ENCODE measurements at regions not wholly inside any gene's neighbourhood (a gene's known extent, or its start where the extent isn't known, plus 50 kb on each side); places are given as distances from the start of the nearest gene placed in this dataset.
"Not testable (repeated sequence)": the region's sequence is repeated elsewhere in the genome, so short reads cannot be mapped to it uniquely, and the experiment has no call there.

- ATAC-seq (ENCODE audit: low FRiP score): no peak
- TF ChIP-seq CTCF (IDR thresholded peaks at IDR 0.05): no peak
Observed at GRCh38 chr5:9761706-9762105, 131.6 kb upstream of the TAS2R1 start.

DNA sequence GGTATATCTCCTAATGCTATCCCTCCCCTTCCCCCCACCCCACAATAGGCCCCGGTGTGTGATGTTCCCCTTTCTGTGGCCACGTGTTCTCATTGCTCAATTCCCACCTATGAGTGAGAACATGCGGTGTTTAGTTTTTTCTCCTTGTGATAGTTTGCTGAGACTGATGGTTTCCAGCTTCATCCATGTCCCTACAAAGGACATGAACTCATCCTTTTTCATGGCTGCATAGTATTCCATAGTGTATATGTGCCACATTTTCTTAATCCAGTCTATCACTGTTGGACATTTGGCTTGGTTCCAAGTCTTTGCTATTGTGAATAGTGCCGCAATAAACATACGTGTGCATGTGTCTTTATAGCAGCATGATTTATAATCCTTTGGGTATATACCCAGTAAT lies 122.5 kb upstream of the TAS2R1 start:
- not testable (repeated sequence) for ATAC-seq (ENCODE audit: low FRiP score); DNase-seq (ENCODE audit: low spot score)

More at GRCh38 chr5:9761706-9762105, 131.6 kb upstream of the TAS2R1 start:
- DNase-seq (ENCODE audit: low spot score): no peak

GRCh38 chr5:9743507-9743906 lies 113.4 kb upstream of the TAS2R1 start:
- ATAC-seq (ENCODE audit: low FRiP score) (no peak), DNase-seq (ENCODE audit: low spot score) (no peak)
- TF ChIP-seq CTCF (IDR thresholded peaks at IDR 0.05): no peak

- DNase-seq (ENCODE audit: low spot score) (no peak), ATAC-seq (ENCODE audit: low FRiP score) (no peak)
- TF ChIP-seq CTCF (IDR thresholded peaks at IDR 0.05): no peak
Observed at GRCh38 chr5:9742848-9743247, 112.7 kb upstream of the TAS2R1 start.

DNA sequence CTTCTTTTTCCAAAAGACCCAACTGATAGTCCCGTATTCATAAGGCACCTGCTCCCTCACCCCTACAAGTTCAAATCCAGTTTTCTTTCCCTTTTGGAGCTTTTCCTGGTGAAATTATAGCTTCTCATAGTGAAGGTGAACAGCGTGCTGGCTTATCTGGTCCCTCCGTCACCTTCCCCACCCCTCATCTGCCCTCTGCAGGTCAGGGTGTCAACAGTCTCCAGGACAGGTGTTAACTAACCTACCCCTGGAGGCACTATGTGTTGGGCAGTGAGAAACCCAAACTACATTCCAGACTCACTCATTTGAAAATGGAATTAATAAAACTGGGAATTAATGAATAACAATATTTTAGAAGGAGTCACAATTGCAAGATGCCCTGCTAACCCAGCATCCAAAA lies 109.0 kb upstream of the TAS2R1 start:
- DNase-seq (ENCODE audit: low spot score): no peak
- TF ChIP-seq CTCF (IDR thresholded peaks at IDR 0.05): no peak
- no peak for ATAC-seq (ENCODE audit: low FRiP score)

- DNase-seq (ENCODE audit: low spot score): no peak
- TF ChIP-seq CTCF (IDR thresholded peaks at IDR 0.05): no peak
- ATAC-seq (ENCODE audit: low FRiP score): no peak
Observed at GRCh38 chr5:9737265-9737664, 107.1 kb upstream of the TAS2R1 start.

- ATAC-seq (ENCODE audit: low FRiP score) (no peak), DNase-seq (ENCODE audit: low spot score) (no peak)
- no peak for TF ChIP-seq CTCF (IDR thresholded peaks at IDR 0.05)
Observed at GRCh38 chr5:9733486-9733885, 103.3 kb upstream of the TAS2R1 start.

DNA sequence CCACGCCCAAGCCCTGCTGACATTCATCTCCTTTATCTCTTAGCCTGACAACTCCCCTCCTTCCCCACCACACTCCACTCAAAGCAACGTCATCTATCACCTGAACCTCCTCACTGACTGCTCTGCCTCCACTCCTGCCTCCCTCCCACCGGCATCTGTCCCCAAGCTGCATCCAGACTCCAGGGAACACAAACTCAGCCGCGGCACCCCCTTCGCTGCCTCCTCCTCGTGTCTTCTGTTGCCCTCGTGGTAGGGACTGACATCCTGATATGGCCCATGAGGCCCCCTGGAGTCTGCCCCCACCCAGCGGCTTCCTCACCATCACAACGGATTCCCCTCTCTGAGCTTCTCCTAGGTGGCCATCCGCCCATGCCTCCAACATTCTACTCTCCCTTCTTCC lies 101.0 kb upstream of the TAS2R1 start:
- TF ChIP-seq CTCF (IDR thresholded peaks at IDR 0.05): no peak
- ATAC-seq (ENCODE audit: low FRiP score): no peak
- DNase-seq (ENCODE audit: low spot score): no peak

All from omental fat pad (tissue), 3 donors.